ENCODE measurements at regions not wholly inside any gene's neighbourhood (a gene's known extent, or its start where the extent isn't known, plus 50 kb on each side); places are given as distances from the start of the nearest gene placed in this dataset.
A peak's percentile ranks its signal among the peaks of the same experiment; 100 is the strongest.

DNA sequence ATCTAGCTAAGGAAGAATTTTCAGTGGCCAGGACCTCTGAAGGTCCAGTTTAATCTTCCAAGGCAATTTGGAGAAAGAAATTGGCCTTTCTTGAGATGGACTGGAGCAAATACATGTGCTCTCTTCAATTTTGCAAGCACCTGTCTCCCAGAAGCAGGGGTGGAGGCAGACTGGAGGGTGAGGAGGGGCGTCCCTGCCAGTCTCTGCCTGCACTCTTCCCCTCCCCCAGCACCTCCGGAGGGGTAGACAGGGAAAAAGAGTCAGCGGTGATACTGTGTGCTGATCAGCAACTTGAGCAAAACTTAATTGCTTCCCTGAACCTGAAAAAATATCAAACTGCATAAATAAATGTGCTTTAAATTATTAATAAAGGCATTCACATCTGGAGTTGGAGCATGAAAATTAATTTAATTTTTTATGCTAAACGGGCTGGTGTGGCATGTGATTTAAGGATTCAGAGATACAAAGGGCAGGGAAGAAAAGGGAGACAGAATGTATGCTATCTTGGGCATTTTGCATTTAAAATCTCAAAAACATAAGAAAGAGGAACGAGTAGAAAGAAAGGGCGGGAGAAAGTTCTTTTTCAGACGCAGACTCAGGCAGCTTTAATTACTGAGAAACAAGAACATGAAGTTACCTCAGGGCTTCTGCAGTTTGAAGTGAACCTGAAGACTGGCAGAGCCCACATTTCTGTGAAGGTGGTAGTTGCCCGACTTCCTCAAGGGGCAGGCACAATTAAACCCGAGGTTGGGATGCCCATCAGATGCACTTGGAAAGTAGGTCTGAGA is 319.7 kb downstream of the UACA start:
- DNase-seq (ENCODE audit: low spot score) = no peak

DNA sequence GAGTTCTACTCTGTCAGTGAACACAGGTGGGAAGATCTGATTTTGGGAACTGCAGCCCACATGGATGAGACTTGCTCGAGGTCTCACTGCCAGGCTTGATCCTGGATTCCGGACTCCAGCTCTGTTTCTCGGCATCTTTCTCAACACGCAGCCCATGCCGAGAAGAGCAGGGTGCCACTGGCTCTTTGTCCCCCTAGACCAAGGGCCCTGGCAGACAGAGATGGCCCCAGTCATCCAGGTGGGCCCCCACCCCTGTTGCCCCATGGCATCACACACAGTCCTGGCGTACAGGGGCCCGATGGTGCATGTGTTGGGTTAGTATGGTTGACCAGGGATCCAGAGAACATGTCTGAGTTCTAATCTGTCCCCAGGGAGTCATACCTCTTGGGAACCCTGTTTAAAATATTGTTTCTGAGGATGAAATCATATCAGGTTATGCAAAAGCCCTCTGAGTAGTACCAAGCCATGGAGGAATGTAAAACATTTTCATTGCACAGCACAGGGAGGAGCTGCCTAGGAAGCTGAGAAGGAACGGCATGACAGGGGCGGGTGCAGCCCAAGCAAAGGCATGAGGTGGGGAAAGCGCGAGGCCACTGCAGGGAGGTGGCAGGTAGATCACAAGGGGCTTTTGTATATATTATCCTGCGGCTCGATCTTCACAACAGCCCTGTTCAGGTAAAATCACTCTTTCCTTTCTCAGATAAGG is 320.6 kb downstream of the UACA start:
- DNase-seq (ENCODE audit: low spot score) = no peak

DNA sequence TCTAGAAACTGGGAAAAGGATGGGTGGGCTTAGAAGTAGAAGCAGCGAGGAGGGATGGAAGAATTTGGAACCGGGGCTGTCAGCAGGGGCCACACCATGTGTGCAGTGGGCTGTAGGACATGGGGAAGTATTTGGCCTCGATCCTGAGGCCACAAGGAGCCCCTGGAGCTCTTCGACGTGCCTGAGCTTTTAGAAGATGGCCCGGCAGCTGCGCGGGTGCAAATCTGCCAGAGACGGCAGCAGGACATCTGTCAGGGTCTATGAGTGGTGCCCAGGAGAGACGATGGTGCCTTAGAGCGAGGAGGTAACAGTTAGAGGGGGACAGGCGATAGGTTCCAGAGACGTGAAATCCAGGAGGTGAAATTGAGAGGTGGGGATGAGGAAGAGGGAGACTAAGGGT is 321.1 kb downstream of the UACA start:
- DNase-seq (ENCODE audit: low spot score) = no peak

DNA sequence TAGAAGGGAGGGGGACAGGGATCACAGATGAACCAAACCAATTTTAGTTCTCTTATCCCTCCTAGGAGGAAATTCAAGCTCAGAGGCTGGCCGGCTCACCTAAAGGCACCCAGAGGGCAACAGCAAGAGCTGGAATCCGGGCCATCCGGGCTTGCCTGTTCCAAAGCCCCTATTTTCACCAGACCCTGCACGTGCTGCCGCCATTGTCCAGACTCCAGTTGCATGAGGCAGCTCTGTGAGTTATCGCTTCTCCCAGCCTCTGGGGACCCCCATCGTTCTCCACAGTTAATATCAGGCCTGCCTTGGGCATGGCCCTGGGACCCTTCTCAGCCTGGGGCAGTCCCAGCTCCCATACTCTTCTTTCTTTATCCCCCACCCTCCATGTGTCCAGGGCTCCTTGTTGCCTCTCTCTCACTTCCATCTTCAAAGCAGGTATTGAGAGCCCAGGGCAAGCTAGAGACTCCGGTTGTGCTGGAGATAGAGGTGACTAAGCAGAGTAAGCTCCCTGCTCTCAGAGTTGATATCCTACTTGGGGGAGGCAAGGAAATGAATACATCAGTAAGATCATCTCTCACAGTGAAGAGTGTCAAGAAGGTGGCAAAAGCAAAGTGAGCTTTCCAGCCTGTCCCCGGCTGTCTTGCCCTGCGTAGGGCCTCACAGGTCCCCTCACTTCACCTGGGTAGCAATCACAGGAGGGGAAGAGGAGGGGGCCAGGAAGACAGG is 322.8 kb downstream of the UACA start:
- no peak for DNase-seq (ENCODE audit: low spot score)

DNA sequence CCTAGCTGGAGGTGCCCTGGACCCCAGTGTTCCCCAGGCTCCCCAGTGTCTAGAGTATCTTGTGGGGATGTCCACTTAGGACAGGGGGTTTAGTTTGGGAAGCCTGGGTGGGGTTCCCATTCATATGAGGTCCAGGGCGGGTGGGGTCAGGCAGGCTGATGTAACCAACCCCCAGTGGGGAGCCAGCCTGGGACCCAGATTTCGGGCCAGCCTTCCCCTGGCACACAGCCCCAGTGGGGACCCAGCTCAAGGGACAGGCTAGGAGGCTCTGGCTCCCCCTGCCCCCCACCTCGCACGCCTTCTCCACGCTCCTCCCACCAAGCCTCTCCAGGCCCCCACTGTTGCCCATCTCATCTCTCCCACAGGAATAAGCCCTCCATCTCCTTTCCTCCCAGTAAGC is 323.5 kb downstream of the UACA start:
- DNase-seq (ENCODE audit: low spot score) = no peak

DNA sequence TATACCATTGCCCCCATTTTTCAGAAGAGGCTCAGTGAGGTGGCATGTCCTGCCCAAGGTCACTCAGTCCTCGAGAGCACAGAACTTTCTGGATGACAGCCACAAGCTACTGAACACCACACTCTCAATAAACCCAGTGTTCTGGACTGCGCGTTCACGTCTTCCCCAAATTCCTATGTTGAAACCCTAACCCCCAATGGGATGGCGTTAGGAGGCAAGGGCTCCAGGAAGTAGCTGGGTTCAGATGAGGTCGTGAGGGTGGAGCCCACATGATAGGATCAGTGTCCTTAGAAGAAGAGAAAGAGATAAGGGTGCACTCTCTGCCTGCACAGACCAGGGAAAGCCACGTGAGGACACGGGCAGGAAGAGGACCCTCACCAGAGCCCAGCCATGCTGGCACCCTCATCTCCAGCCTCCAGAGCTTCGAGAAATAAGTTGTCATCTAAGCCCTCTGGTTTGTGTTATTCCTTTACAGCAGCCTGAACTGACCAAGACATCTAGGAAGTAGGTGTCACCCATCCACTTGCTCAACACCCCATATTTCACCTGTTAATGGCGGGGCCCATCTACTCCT is 324.0 kb downstream of the UACA start:
- no peak for DNase-seq (ENCODE audit: low spot score)

GRCh38 chr15:70438776-70439175 is 324.6 kb downstream of the UACA start:
- DNase-seq (ENCODE audit: low spot score) = no peak

DNA sequence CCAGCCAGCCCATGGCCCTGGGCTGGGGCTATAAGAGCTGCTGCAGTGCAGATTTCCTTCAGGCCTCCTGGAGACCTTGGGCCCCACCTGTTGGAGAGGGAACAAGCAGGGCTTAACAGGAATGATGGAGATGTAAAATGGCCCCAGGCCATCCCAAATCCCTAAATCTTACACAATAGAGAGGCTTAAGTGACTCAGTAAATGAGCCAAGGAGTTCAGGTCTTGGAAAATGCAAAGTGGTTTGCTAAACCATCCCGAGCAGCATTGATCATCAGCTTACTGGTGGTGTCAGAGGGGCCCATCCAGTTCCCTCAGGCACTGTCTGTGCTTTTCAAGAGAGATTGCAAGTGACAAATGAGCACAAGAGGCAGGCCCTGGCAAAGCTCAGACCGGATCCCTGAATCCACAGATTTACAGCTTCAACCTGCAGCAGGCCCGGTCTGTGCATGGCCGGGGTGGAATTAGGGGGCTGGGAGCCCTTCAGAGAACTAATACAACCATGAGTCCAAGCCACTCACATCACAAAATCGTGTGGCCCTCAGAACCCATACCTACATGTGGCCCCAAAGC is 325.4 kb downstream of the UACA start:
- no peak for DNase-seq (ENCODE audit: low spot score)

GRCh38 chr15:70437089-70437488 is 326.3 kb downstream of the UACA start:
- DNase-seq (ENCODE audit: low spot score) = no peak

GRCh38 chr15:70436428-70436827 is 326.9 kb downstream of the UACA start:
- DNase-seq (ENCODE audit: low spot score) = no peak

- DNase-seq (ENCODE audit: low spot score) = no peak
These were observed 327.5 kb downstream of the UACA start for GRCh38 chr15:70435872-70436271.

DNA sequence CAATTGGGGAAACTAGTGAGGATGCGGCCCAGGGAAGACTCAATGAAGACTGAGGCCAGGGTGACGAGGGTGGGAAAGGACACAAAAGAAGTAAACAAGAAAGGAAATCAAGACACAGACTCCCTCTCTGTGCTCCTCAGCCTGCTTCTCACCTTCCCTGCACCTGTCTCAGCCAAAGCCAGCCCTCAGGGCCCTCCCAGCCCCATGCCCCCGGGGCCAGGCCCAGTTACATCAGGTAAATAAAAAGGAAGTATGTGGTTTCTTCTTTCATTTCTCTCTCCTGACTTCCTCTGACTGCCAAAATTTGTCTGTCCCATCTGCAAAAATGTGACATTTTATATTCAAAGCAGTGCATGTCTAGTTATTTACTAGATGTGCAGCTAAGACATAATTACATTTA is 328.0 kb downstream of the UACA start:
- peak; percentile 41 for DNase-seq (ENCODE audit: low spot score)

GRCh38 chr15:70433586-70434324 is 329.6 kb downstream of the UACA start:
- no peak for DNase-seq (ENCODE audit: low spot score)

DNA sequence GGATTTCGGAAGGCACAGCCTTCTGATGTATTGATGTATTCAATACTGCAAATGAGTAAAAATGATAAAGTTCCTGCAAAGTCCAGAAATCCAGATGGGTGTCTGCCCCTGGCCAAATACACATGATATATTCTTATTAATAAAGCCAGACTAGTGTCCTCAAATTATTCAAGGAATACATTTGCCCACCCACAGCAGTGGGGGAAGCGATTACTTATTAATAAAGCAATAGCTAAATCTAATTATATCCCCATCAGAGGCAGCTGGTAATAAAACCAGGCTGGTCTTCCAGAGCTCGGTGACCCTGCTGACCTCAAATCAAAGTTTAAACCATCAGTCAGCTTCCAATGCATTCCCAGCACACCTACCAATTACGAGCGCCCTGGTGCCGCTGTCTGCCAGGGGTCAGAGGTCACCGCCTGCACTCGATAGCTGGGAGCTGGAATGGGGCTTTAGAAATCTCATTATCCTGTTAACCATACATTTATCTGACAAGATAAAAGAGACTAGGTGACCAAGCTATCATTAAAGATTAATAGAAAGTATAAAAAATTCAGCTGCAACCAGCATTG is 330.3 kb downstream of the UACA start:
- DNase-seq (ENCODE audit: low spot score) = no peak

DNA sequence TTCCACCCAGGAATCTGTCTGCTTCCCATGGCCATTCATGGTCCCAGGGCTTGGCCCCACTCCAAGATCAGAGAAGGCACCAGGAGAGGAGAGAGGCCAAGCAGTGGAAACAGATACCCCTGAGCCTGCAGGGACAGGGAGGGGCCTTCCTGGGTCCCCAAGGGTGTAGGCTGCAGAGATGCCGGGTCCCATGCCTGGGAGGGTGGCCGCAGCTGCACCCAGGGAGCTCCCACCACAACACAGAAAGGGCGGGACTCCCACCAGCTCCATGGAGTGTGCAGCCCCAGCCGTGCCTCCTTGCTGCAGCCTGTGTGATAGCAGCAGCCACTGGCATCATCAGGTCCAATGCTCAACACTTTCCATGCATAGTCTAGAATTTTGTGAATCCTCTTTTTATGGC is 331.5 kb downstream of the UACA start:
- DNase-seq (ENCODE audit: low spot score) = no peak

DNA sequence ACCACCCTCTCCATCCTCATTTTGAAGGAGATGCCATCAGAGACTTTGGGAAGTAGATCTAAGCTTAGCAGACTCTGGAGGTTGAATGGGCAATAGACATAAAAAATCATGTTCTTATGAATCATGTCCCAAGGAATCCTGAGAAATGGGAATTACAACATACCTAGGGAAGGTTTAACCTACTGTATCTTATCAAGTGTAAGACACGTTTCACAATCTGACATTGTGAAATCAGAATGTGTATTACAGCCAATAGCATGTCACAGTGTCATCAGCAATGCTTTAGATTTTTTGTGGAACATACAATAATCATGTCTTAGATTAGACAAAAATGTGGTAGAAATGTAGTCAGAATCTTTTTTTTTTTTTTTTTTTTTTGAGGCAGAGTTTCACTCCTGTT is 332.4 kb upstream of the TLE3 start:
- DNase-seq (ENCODE audit: low spot score) = no peak

- no peak for DNase-seq (ENCODE audit: low spot score)
These were observed 331.5 kb upstream of the TLE3 start for GRCh38 chr15:70429056-70429722.

- no peak for DNase-seq (ENCODE audit: low spot score)
These were observed 330.6 kb upstream of the TLE3 start for GRCh38 chr15:70428211-70428822.

DNA sequence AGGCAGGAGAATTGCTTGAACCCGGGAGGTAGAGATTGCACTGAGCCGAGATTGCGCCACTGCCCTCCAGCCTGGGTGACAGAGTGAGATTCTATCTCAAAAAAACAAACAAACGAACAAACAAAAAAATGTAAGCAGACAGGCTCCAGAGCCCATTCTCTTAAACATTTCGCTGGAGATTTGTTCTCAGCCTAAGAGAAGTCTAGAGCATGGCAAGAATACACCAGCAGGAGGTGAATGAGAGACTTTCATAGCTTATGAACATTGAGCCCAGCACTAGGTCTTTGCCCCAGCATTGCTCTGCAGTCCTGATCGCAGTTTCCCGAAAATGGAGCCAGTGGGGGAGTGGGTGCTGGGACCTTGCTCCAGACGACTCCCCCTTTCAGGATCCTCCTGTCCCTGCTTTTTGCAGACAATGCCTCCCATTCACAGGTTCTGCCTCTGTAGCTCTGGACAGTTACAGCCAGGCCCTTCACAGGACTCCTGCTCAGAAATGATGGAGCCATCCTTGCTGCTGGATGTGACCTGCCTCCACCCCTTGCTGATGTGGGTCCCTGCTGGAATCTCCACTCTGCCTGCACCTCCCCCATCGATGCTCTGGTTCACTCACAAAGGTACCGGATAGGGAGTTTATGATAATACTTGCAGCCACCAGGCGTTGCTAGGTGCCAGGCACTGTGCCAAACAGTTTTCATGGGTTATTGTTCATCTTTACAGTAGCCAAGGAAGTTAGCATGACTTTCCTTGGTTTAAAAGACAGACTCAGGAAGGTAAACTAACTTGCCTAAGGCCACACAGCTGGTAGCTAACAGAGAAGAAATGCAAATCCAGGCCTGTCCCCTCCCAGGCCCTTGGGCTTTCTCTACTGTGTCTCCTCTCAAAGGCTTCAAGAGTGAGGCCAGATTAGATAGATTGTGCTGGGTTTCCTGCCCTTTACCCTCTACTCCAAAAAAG is 329.7 kb upstream of the TLE3 start:
- no peak for DNase-seq (ENCODE audit: low spot score)

All from NAMALWA (cell line).